ENCODE measurements at regions not wholly inside any gene's neighbourhood (a gene's known extent, or its start where the extent isn't known, plus 50 kb on each side); places are given as distances from the start of the nearest gene placed in this dataset.
"Not testable (repeated sequence)": the region's sequence is repeated elsewhere in the genome, so short reads cannot be mapped to it uniquely, and the experiment has no call there.

GRCh38 chr6:155854787-155855186 lies 399.1 kb upstream of the NOX3 start:
- no peak for DNase-seq (ENCODE audit: low read depth)

- no peak for DNase-seq (ENCODE audit: low read depth)
Observed at GRCh38 chr6:155853011-155853410, 397.4 kb upstream of the NOX3 start.

- no peak for DNase-seq (ENCODE audit: low read depth)
Observed at GRCh38 chr6:155850408-155850841, 394.8 kb upstream of the NOX3 start.

GRCh38 chr6:155847711-155848110 lies 392.1 kb upstream of the NOX3 start:
- no peak for DNase-seq (ENCODE audit: low read depth)

- DNase-seq (ENCODE audit: low read depth) = no peak
Observed at GRCh38 chr6:155837474-155837873, 381.8 kb upstream of the NOX3 start.

GRCh38 chr6:155832596-155832995 lies 377.0 kb upstream of the NOX3 start:
- DNase-seq (ENCODE audit: low read depth) = no peak

- no peak for DNase-seq (ENCODE audit: low read depth)
Observed at GRCh38 chr6:155830531-155830930, 374.9 kb upstream of the NOX3 start.

GRCh38 chr6:155829646-155830045 lies 374.0 kb upstream of the NOX3 start:
- DNase-seq (ENCODE audit: low read depth) = no peak

- no peak for DNase-seq (ENCODE audit: low read depth)
Observed at GRCh38 chr6:155828989-155829388, 373.4 kb upstream of the NOX3 start.

- no peak for DNase-seq (ENCODE audit: low read depth)
Observed at GRCh38 chr6:155818698-155819097, 363.1 kb upstream of the NOX3 start.

- no peak for DNase-seq (ENCODE audit: low read depth)
Observed at GRCh38 chr6:155813548-155813947, 357.9 kb upstream of the NOX3 start.

- no peak for DNase-seq (ENCODE audit: low read depth)
Observed at GRCh38 chr6:155807243-155807642, 351.6 kb upstream of the NOX3 start.

GRCh38 chr6:155801046-155801445 lies 345.4 kb upstream of the NOX3 start:
- no peak for DNase-seq (ENCODE audit: low read depth)

- DNase-seq (ENCODE audit: low read depth) = not testable (repeated sequence)
Observed at GRCh38 chr6:155798876-155799275, 343.2 kb upstream of the NOX3 start.

- no peak for DNase-seq (ENCODE audit: low read depth)
Observed at GRCh38 chr6:155795173-155795796, 339.6 kb upstream of the NOX3 start.

GRCh38 chr6:155791891-155792290 lies 336.3 kb upstream of the NOX3 start:
- no peak for DNase-seq (ENCODE audit: low read depth)

- DNase-seq (ENCODE audit: low read depth) = no peak
Observed at GRCh38 chr6:155791186-155791585, 335.5 kb upstream of the NOX3 start.

GRCh38 chr6:155787168-155787567 lies 331.5 kb upstream of the NOX3 start:
- DNase-seq (ENCODE audit: low read depth) = no peak

GRCh38 chr6:155786528-155786927 lies 330.9 kb upstream of the NOX3 start:
- DNase-seq (ENCODE audit: low read depth) = no peak

GRCh38 chr6:155782739-155783459 lies 327.3 kb upstream of the NOX3 start:
- DNase-seq (ENCODE audit: low read depth) = no peak

GRCh38 chr6:155782320-155782731 lies 326.7 kb upstream of the NOX3 start:
- no peak for DNase-seq (ENCODE audit: low read depth)

GRCh38 chr6:155779456-155779855 lies 323.8 kb upstream of the NOX3 start:
- no peak for DNase-seq (ENCODE audit: low read depth)

- no peak for DNase-seq (ENCODE audit: low read depth)
Observed at GRCh38 chr6:155778336-155778735, 322.7 kb upstream of the NOX3 start.

- DNase-seq (ENCODE audit: low read depth) = no peak
Observed at GRCh38 chr6:155771822-155772221, 316.2 kb upstream of the NOX3 start.
